ENCODE measurements at regions not wholly inside any gene's neighbourhood (a gene's known extent, or its start where the extent isn't known, plus 50 kb on each side); places are given as distances from the start of the nearest gene placed in this dataset.
"Not testable (repeated sequence)": the region's sequence is repeated elsewhere in the genome, so short reads cannot be mapped to it uniquely, and the experiment has no call there.

GRCh38 chr3:18527691-18528090 is 102.6 kb upstream of the SATB1 start:
- Mint-ChIP-seq H3K36me3 (ENCODE audit: insufficient read depth, unreplicated experiment) (no peaks in the 10 kb centered on the region), H3K4me1 (ENCODE audit: low read depth, unreplicated experiment) (no peaks in the 10 kb centered on the region), H3K9me3 (ENCODE audit: unreplicated experiment) (peaks cover 15% of the 10 kb centered on the region), H3K27me3 (ENCODE audit: insufficient read depth, unreplicated experiment) (no peaks in the 10 kb centered on the region), H3K27ac (ENCODE audit: unreplicated experiment) (no peak overlapping the region), H3K4me3 (ENCODE audit: unreplicated experiment) (no peak overlapping the region)
- no TSS peak for BruUV-seq (replicated peaks)
- ChIA-PET CTCF (no interaction called here), POLR2A (no interaction called here)
- intact Hi-C loops (cut with micrococcal nuclease; ENCODE audit: unreplicated experiment): no loop called here
- no peak for DNase-seq
- Histone ChIP-seq H3K4me3 (ENCODE audit: low read depth, low read length) (no peak overlapping the region), H3K27me3 (replicated peaks; ENCODE audit: control insufficient read depth, insufficient read depth, low read length) (no peaks in the 10 kb centered on the region), H3K36me3 (ENCODE audit: control insufficient read depth, insufficient read depth, low read length) (no peaks in the 10 kb centered on the region), H3K9me3 (no peaks in the 10 kb centered on the region; the same call in 1 of the 2 replicates), H3K4me1 (no peaks in the 10 kb centered on the region)
- no peak for TF ChIP-seq CTCF (IDR thresholded peaks at IDR 0.05; ENCODE audit: insufficient read depth in 1 of 2, low read depth in 1 of 2, low read length in 1 of 2, severe bottlenecking in 1 of 2, unreplicated experiment in 1 of 2)

GRCh38 chr3:18526667-18527066 is 101.5 kb upstream of the SATB1 start:
- Histone ChIP-seq H3K36me3 (ENCODE audit: control insufficient read depth, insufficient read depth, low read length) (no peaks in the 10 kb centered on the region), H3K4me1 (no peaks in the 10 kb centered on the region), H3K27me3 (replicated peaks; ENCODE audit: control insufficient read depth, insufficient read depth, low read length) (no peaks in the 10 kb centered on the region), H3K9me3 (no peaks in the 10 kb centered on the region; the same call in 1 of the 2 replicates), H3K4me3 (ENCODE audit: low read depth, low read length) (no peak overlapping the region)
- CTCF ChIA-PET: no interaction called here
- Mint-ChIP-seq H3K27ac (ENCODE audit: unreplicated experiment) (no peak overlapping the region), H3K4me3 (ENCODE audit: unreplicated experiment) (no peak overlapping the region), H3K4me1 (ENCODE audit: low read depth, unreplicated experiment) (no peaks in the 10 kb centered on the region), H3K36me3 (ENCODE audit: insufficient read depth, unreplicated experiment) (no peaks in the 10 kb centered on the region), H3K27me3 (ENCODE audit: insufficient read depth, unreplicated experiment) (no peaks in the 10 kb centered on the region), H3K9me3 (ENCODE audit: unreplicated experiment) (peaks cover 15% of the 10 kb centered on the region)
- BruUV-seq (replicated peaks): no TSS peak
- TF ChIP-seq CTCF (IDR thresholded peaks at IDR 0.05; ENCODE audit: insufficient read depth in 1 of 2, low read depth in 1 of 2, low read length in 1 of 2, severe bottlenecking in 1 of 2, unreplicated experiment in 1 of 2): no peak
- POLR2A ChIA-PET: no interaction called here
- DNase-seq: no peak
- intact Hi-C loops (cut with micrococcal nuclease; ENCODE audit: unreplicated experiment): no loop called here

- H3K4me1 ChIP-seq; DNase-seq; H3K36me3 Mint-ChIP-seq (ENCODE audit: insufficient read depth, unreplicated experiment); H3K4me3 ChIP-seq (ENCODE audit: low read depth, low read length); H3K36me3 ChIP-seq (ENCODE audit: control insufficient read depth, insufficient read depth, low read length); H3K27me3 Mint-ChIP-seq (ENCODE audit: insufficient read depth, unreplicated experiment); H3K4me3 Mint-ChIP-seq (ENCODE audit: unreplicated experiment); H3K9me3 ChIP-seq; H3K9me3 Mint-ChIP-seq (ENCODE audit: unreplicated experiment); H3K27ac Mint-ChIP-seq (ENCODE audit: unreplicated experiment); H3K27me3 ChIP-seq (replicated peaks; ENCODE audit: control insufficient read depth, insufficient read depth, low read length); CTCF ChIA-PET; POLR2A ChIA-PET; H3K4me1 Mint-ChIP-seq (ENCODE audit: low read depth, unreplicated experiment); BruUV-seq (replicated peaks); intact Hi-C loops (cut with micrococcal nuclease; ENCODE audit: unreplicated experiment): not testable (repeated sequence)
Measured at GRCh38 chr3:18516170-18516569, 91.0 kb upstream of the SATB1 start.

- no peaks in the 10 kb centered on the region for H3K9me3 Mint-ChIP-seq (ENCODE audit: unreplicated experiment)
- Histone ChIP-seq H3K4me3 (ENCODE audit: low read depth, low read length) (no peak overlapping the region), H3K27me3 (replicated peaks; ENCODE audit: control insufficient read depth, insufficient read depth, low read length) (no peaks in the 10 kb centered on the region), H3K4me1 (no peaks in the 10 kb centered on the region), H3K9me3 (no peaks in the 10 kb centered on the region), H3K36me3 (ENCODE audit: control insufficient read depth, insufficient read depth, low read length) (no peaks in the 10 kb centered on the region)
- DNase-seq: no peak
- intact Hi-C loops (cut with micrococcal nuclease; ENCODE audit: unreplicated experiment): no loop called here
- TF ChIP-seq CTCF (IDR thresholded peaks at IDR 0.05; ENCODE audit: insufficient read depth in 1 of 2, low read depth in 1 of 2, low read length in 1 of 2, severe bottlenecking in 1 of 2, unreplicated experiment in 1 of 2): no peak
- POLR2A ChIA-PET: no interaction called here
- H3K27me3 Mint-ChIP-seq (ENCODE audit: insufficient read depth, unreplicated experiment): no peaks in the 10 kb centered on the region
- no TSS peak for BruUV-seq (replicated peaks)
- H3K4me3 Mint-ChIP-seq (ENCODE audit: unreplicated experiment): no peak overlapping the region
- CTCF ChIA-PET: no interaction called here
- H3K36me3 Mint-ChIP-seq (ENCODE audit: insufficient read depth, unreplicated experiment): no peaks in the 10 kb centered on the region
- H3K27ac Mint-ChIP-seq (ENCODE audit: unreplicated experiment): no peak overlapping the region
- H3K4me1 Mint-ChIP-seq (ENCODE audit: low read depth, unreplicated experiment): no peaks in the 10 kb centered on the region
Measured at GRCh38 chr3:18513091-18513490, 88.0 kb upstream of the SATB1 start.

Data from Caco-2 (cell line).